ENCODE measurements at regions not wholly inside any gene's neighbourhood (a gene's known extent, or its start where the extent isn't known, plus 50 kb on each side); places are given as distances from the start of the nearest gene placed in this dataset.

DNA sequence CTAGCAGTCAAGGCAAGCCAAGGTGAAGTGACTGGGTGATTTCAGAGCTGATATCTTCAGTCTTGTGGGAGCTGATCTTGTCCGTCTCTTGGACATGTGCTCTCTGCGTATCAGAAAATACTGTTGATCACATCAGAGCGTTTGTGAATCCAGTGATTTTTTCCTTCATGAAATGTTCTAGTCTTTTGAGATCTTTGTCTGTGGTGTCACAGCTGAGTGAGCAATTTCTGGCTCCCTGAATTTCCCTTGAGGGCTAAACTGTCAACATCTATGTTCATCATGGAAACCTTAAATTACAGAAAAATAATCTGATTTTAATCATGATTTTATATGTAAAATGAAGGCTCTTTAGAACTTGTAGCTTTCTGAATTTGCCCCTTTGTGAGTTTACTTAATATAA lies 432.0 kb downstream of the CCDC85A start:
- Histone ChIP-seq H3K9me1 (replicated peaks; ENCODE audit: control insufficient read depth, extremely low read depth, insufficient read depth, low read length) (no peaks in the 10 kb centered on the region), H4K20me1 (replicated peaks; ENCODE audit: control insufficient read depth, extremely low read depth, insufficient read depth, low read length) (no peaks in the 10 kb centered on the region), H3K27me3 (ENCODE audit: control insufficient read depth in 2 of 2, insufficient read depth in 2 of 2, low read length in 2 of 2) (peaks cover 0 to 4% of the 10 kb centered on the region in 2 experiments), H2AFZ (ENCODE audit: low read depth, low read length) (no peak overlapping the region), H3K27ac (ENCODE audit: insufficient read depth, low read depth, low read length) (no peak overlapping the region), H3K4me1 (ENCODE audit: control insufficient read depth, extremely low read depth, insufficient read depth, low read length) (no peaks in the 10 kb centered on the region), H3K79me2 (ENCODE audit: control insufficient read depth, insufficient read depth, low read length) (no peaks in the 10 kb centered on the region), H3K9ac (replicated peaks; ENCODE audit: extremely low read depth, insufficient read depth, low read length) (no peak overlapping the region), H3K9me3 (replicated peaks; ENCODE audit: control insufficient read depth, insufficient read depth, low read length) (no peaks in the 10 kb centered on the region), H3K4me2 (ENCODE audit: insufficient read depth, low read length) (no peak overlapping the region), H3K4me3 (replicated peaks in 1 of 3; ENCODE audit: insufficient read depth in 1 of 3, low read depth in 1 of 3, low read length in 3 of 3) (no peak overlapping the region), H3K36me3 (ENCODE audit: control insufficient read depth in 2 of 2, extremely low read depth in 1 of 2, insufficient read depth in 2 of 2, low read length in 2 of 2) (no peaks in the 10 kb centered on the region)
- no peak for DNase-seq (ENCODE audit: low read depth, low spot score)
- BruUV-seq (replicated peaks), result no TSS peak
- dilution Hi-C loops (cut with MboI; ENCODE audit: extremely low pct_ligation_motif_present, low sequenced_read_pairs), result no loop called here
- ChIA-PET POLR2A (no interaction called here), CTCF (interaction anchor here (1.3 kb wide), 1 partner anchor 31 kb away, joined by 3 read pairs; no protein-coding TSS in a partner anchor)
- TF ChIP-seq EZH2 (IDR thresholded peaks at IDR 0.05; ENCODE audit: borderline replicate concordance, low read depth, low read length, severe bottlenecking), result no peak
- TF ChIP-seq, protein P1, sequence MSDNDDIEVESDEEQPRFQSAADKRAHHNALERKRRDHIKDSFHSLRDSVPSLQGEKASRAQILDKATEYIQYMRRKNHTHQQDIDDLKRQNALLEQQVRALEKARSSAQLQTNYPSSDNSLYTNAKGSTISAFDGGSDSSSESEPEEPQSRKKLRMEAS (IDR thresholded peaks at IDR 0.05; ENCODE audit: insufficient read depth, insufficient read length), result no peak
- no peak for TF ChIP-seq MYC (IDR thresholded peaks at IDR 0.05; ENCODE audit: low read depth, low read length)
- no peak for TF ChIP-seq FOS (IDR thresholded peaks at IDR 0.05; ENCODE audit: borderline replicate concordance, insufficient read depth, low read length)
- no peak for TF ChIP-seq POLR2A (IDR thresholded peaks at IDR 0.05; ENCODE audit: low read depth, low read length)
- no peak for TF ChIP-seq JUN (IDR thresholded peaks at IDR 0.05; ENCODE audit: borderline replicate concordance, insufficient read depth, insufficient read length, low read depth)
- TF ChIP-seq CTCF (IDR thresholded peaks at IDR 0.05; ENCODE audit: extremely low read depth in 1 of 2, insufficient read depth in 1 of 2, low read depth in 1 of 2, low read length in 2 of 2), result no peak
- no peak for TF ChIP-seq GATA2 (IDR thresholded peaks at IDR 0.05; ENCODE audit: insufficient read depth, insufficient read length, low read depth, low read length)
- intact Hi-C loops (cut with micrococcal nuclease), result no loop called here
- FAIRE-seq, result no peak

All from endothelial cell of umbilical vein (primary cell).